GM23338 (cell line): ENCODE measurements at regions not wholly inside any gene's neighbourhood (a gene's known extent, or its start where the extent isn't known, plus 50 kb on each side); places are given as distances from the start of the nearest gene placed in this dataset.

Experiments
- ATAC-seq: fragments of 200-7000 bp; cut with Tn5 transposase; 3 replicates; pipeline ENCODE4 v1.9.1; 2020
- DNase-seq: peaks from one replicate; pipeline ENCODE4 v3.0.0-alpha.2; 2015; ENCODE audit warnings: low spot score
- H2AFZ ChIP-seq: fragments of 200-600 bp; sonication (generic); 2 replicates; pipeline ENCODE4 v1.8.0; 2016; ENCODE audit warnings: antibody characterized with exemption, mild to moderate bottlenecking, moderate library complexity
- H3F3A ChIP-seq: fragments of 200-600 bp; sonication (generic); replicated peaks from 2 replicates; pipeline ENCODE4 v1.8.0; 2017; ENCODE audit warnings: antibody characterized with exemption, mixed run types, low read depth
- H3K27ac ChIP-seq: fragments of 200-600 bp; sonication (generic); 2 replicates; pipeline ENCODE4 v1.6.1; 2016; ENCODE audit warnings: low read depth
- H3K27me3 ChIP-seq: fragments of 200-600 bp; sonication (generic); 2 replicates; pipeline ENCODE4 v1.8.0; 2016; ENCODE audit warnings: mild to moderate bottlenecking, mixed run types, moderate library complexity; ENCODE audit not compliant: insufficient read depth
- H3K36me3 ChIP-seq: fragments of 200-600 bp; sonication (generic); 2 replicates; pipeline ENCODE4 v1.8.0; 2016; ENCODE audit warnings: mild to moderate bottlenecking; ENCODE audit not compliant: insufficient read depth
- H3K4me1 ChIP-seq: fragments of 200-600 bp; sonication (generic); 2 replicates; pipeline ENCODE4 v1.8.0; 2016; ENCODE audit warnings: mild to moderate bottlenecking, moderate library complexity; ENCODE audit not compliant: insufficient read depth
- H3K4me2 ChIP-seq: fragments of 200-600 bp; sonication (generic); 2 replicates; pipeline ENCODE4 v1.7.1; 2017; ENCODE audit warnings: mixed run types
- H3K4me3 ChIP-seq: fragments of 200-600 bp; sonication (generic); 2 replicates; pipeline ENCODE4 v1.6.1; 2016; ENCODE audit warnings: mixed run types
- H3K79me2 ChIP-seq: fragments of 200-600 bp; sonication (generic); replicated peaks from 2 replicates; pipeline ENCODE4 v1.8.0; 2017; ENCODE audit warnings: mild to moderate bottlenecking; ENCODE audit not compliant: insufficient read depth
- H3K9me2 ChIP-seq: fragments of 200-600 bp; sonication (generic); 2 replicates; pipeline ENCODE4 v1.8.0; 2017; ENCODE audit not compliant: insufficient read depth
- H4K20me1 ChIP-seq: fragments of 200-600 bp; sonication (generic); replicated peaks from 2 replicates; pipeline ENCODE4 v1.8.0; 2017; ENCODE audit warnings: mild to moderate bottlenecking; ENCODE audit not compliant: insufficient read depth
- H3K27ac Mint-ChIP-seq: 2 replicates; pipeline ENCODE4 v1.8.0; 2020; ENCODE audit warnings: inconsistent platforms, mild to moderate bottlenecking, moderate library complexity, mixed read lengths
- H3K27me3 Mint-ChIP-seq: 3 replicates; pipeline ENCODE4 v1.8.0; 2022; ENCODE audit warnings: low read depth, mild to moderate bottlenecking, moderate library complexity, mixed read lengths, inconsistent platforms; ENCODE audit not compliant: insufficient read depth, poor library complexity
- H3K36me3 Mint-ChIP-seq: 3 replicates; pipeline ENCODE4 v1.8.0; 2021; ENCODE audit warnings: low read depth, mild to moderate bottlenecking, inconsistent platforms, moderate library complexity, mixed read lengths
- H3K4me1 Mint-ChIP-seq: 3 replicates; pipeline ENCODE4 v1.8.0; 2020; ENCODE audit warnings: mild to moderate bottlenecking, inconsistent platforms, mixed read lengths
- H3K4me3 Mint-ChIP-seq: 3 replicates; pipeline ENCODE4 v1.8.0; 2021; ENCODE audit warnings: moderate library complexity, mild to moderate bottlenecking, inconsistent platforms, mixed read lengths
- H3K9me3 Mint-ChIP-seq: 3 replicates; pipeline ENCODE4 v1.8.0; 2020; ENCODE audit warnings: moderate library complexity, mild to moderate bottlenecking, inconsistent platforms, mixed read lengths
- CREB1 ChIP-seq: fragments of 250-450 bp; sonication (Bioruptor Pico); IDR thresholded peaks from 2 replicates; pipeline ENCODE4 v1.5.0; 2020; ENCODE audit warnings: low read depth, mild to moderate bottlenecking, moderate library complexity
- ETS1 ChIP-seq: IDR thresholded peaks from 2 replicates; pipeline ENCODE4 v1.6.1; 2016; ENCODE audit warnings: antibody characterized with exemption
- EZH2 ChIP-seq: fragments of 200-600 bp; sonication (generic); IDR thresholded peaks from one replicate; pipeline ENCODE4 v1.8.0; 2017; ENCODE audit warnings: antibody characterized with exemption, mild to moderate bottlenecking, low read depth; ENCODE audit not compliant: unreplicated experiment
- EZH2phosphoT487 ChIP-seq: fragments of 200-600 bp; sonication (generic); IDR thresholded peaks from one replicate; pipeline ENCODE4 v1.8.1; 2018; ENCODE audit warnings: antibody characterized with exemption; ENCODE audit not compliant: unreplicated experiment
- JUNB ChIP-seq: IDR thresholded peaks from one replicate; pipeline ENCODE4 v1.6.1; 2016; ENCODE audit warnings: antibody characterized with exemption; ENCODE audit not compliant: unreplicated experiment
- NANOG ChIP-seq: IDR thresholded peaks from 2 replicates; pipeline ENCODE4 v1.6.1; 2016; ENCODE audit warnings: antibody characterized with exemption, borderline replicate concordance
- REST ChIP-seq: IDR thresholded peaks from one replicate; pipeline ENCODE4 v1.6.1; 2018; ENCODE audit warnings: antibody characterized with exemption; ENCODE audit not compliant: unreplicated experiment
- ZNF114 ChIP-seq: fragments of 250-450 bp; sonication (Bioruptor Pico); IDR thresholded peaks from 2 replicates; pipeline ENCODE4 v1.5.0; 2020; ENCODE audit warnings: mild to moderate bottlenecking, moderate library complexity
- ZNF331 ChIP-seq: fragments of 250-450 bp; sonication (Bioruptor Pico); IDR thresholded peaks from 2 replicates; pipeline ENCODE4 v1.5.0; 2020; ENCODE audit warnings: low read depth, mild to moderate bottlenecking, moderate library complexity
- ZNF462 ChIP-seq: fragments of 250-450 bp; sonication (Bioruptor Pico); IDR thresholded peaks from 2 replicates; pipeline ENCODE4 v1.5.0; 2020; ENCODE audit warnings: mild to moderate bottlenecking, moderate library complexity

GRCh38 chr6:68476611-68477010 is 158.5 kb upstream of the ADGRB3 start (continued):
- no peak for TF ChIP-seq ZNF462 (CRISPR knock-in tag)
- no peak for TF ChIP-seq NANOG
- TF ChIP-seq JUNB = no peak
- TF ChIP-seq ETS1 = no peak
- TF ChIP-seq CREB1 (CRISPR knock-in tag) = no peak
- no peak for TF ChIP-seq EZH2phosphoT487

- Mint-ChIP-seq H3K27ac (no peak overlapping the region), H3K4me3 (no peak overlapping the region), H3K36me3 (no peaks in the 10 kb centered on the region), H3K4me1 (peaks cover 20% of the 10 kb centered on the region; the same call in 2 of the 3 replicates), H3K9me3 (no peaks in the 10 kb centered on the region), H3K27me3 (no peaks in the 10 kb centered on the region)
- Histone ChIP-seq H3K9me2 (no peaks in the 10 kb centered on the region), H3K27me3 (no peaks in the 10 kb centered on the region), H3K27ac (no peak overlapping the region), H3K4me2 (no peak overlapping the region), H3K4me1 (peaks cover 10% of the 10 kb centered on the region), H3F3A (no peaks in the 10 kb centered on the region), H3K79me2 (no peaks in the 10 kb centered on the region), H3K4me3 (no peak overlapping the region), H2AFZ (no peak overlapping the region), H4K20me1 (no peaks in the 10 kb centered on the region), H3K36me3 (no peaks in the 10 kb centered on the region)
- DNase-seq = no peak
- no peak for ATAC-seq
- TF ChIP-seq ZNF114 (no peak), EZH2 (no peak), REST (no peak), ZNF331 (CRISPR knock-in tag) (no peak), EZH2phosphoT487 (no peak), JUNB (no peak)
These were observed 161.5 kb upstream of the ADGRB3 start for GRCh38 chr6:68473433-68474210.
